ENCODE measurements at regions not wholly inside any gene's neighbourhood (a gene's known extent, or its start where the extent isn't known, plus 50 kb on each side); places are given as distances from the start of the nearest gene placed in this dataset.

GRCh38 chr2:19750136-19750535, 151.6 kb downstream of the TTC32 start:
- TF ChIP-seq CTCF (IDR thresholded peaks at IDR 0.05): no peak
- no peak for TF ChIP-seq POLR2A (IDR thresholded peaks at IDR 0.05)

Measured in adrenal gland (tissue), 5 donors.